Dermis microvascular lymphatic vessel endothelial cell (primary cell): ENCODE measurements at regions not wholly inside any gene's neighbourhood (a gene's known extent, or its start where the extent isn't known, plus 50 kb on each side); places are given as distances from the start of the nearest gene placed in this dataset.

Source experiments
- DNase-seq, 2 donors: peaks; one replicate each; pipeline versions ENCODE4 v3.0.0 to v3.0.0-alpha.2; 2010; ENCODE audit warnings: low read depth in 2 of 2

- DNase-seq, result peak in 1 of 2 donors; percentile 14
These were observed 184.7 kb upstream of the ARGLU1 start for GRCh38 chr13:106752584-106753170.

- no peak for DNase-seq
These were observed 180.8 kb upstream of the ARGLU1 start for GRCh38 chr13:106748785-106749184.

GRCh38 chr13:106744516-106744915 lies 176.6 kb upstream of the ARGLU1 start:
- DNase-seq, result no peak

GRCh38 chr13:106738186-106738678 lies 170.3 kb upstream of the ARGLU1 start:
- DNase-seq, result no peak

- no peak for DNase-seq
These were observed 169.0 kb upstream of the ARGLU1 start for GRCh38 chr13:106736941-106737340.

GRCh38 chr13:106734198-106734597 lies 166.3 kb upstream of the ARGLU1 start:
- DNase-seq, result no peak

- no peak for DNase-seq
These were observed 155.1 kb upstream of the ARGLU1 start for GRCh38 chr13:106723036-106723435.

- DNase-seq, result no peak
These were observed 154.7 kb upstream of the ARGLU1 start for GRCh38 chr13:106722620-106723019.

- DNase-seq, result no peak
These were observed 153.7 kb upstream of the ARGLU1 start for GRCh38 chr13:106721599-106721998.

- peak in 1 of 2 donors; percentile 15 for DNase-seq
These were observed 146.5 kb upstream of the ARGLU1 start for GRCh38 chr13:106714271-106714982.

GRCh38 chr13:106712381-106712780 lies 144.4 kb upstream of the ARGLU1 start:
- no peak for DNase-seq

- DNase-seq, result peak in 1 of 2 donors; percentile 75
These were observed 142.3 kb upstream of the ARGLU1 start for GRCh38 chr13:106710266-106710665.

GRCh38 chr13:106709522-106709921 lies 141.6 kb upstream of the ARGLU1 start:
- DNase-seq, result peak; percentile 15 to 67

GRCh38 chr13:106702505-106702904 lies 134.6 kb upstream of the ARGLU1 start:
- DNase-seq, result no peak

GRCh38 chr13:106701771-106702341 lies 133.9 kb upstream of the ARGLU1 start:
- DNase-seq, result peak; percentile 86 to 87

- no peak for DNase-seq
These were observed 132.5 kb upstream of the ARGLU1 start for GRCh38 chr13:106700439-106700838.

- DNase-seq, result no peak
These were observed 132.1 kb upstream of the ARGLU1 start for GRCh38 chr13:106700007-106700406.

- no peak for DNase-seq
These were observed 131.4 kb upstream of the ARGLU1 start for GRCh38 chr13:106699311-106699710.

- peak; percentile 26 to 36 for DNase-seq
These were observed 128.8 kb upstream of the ARGLU1 start for GRCh38 chr13:106696719-106697118.

GRCh38 chr13:106696140-106696539 lies 128.2 kb upstream of the ARGLU1 start:
- no peak for DNase-seq

GRCh38 chr13:106695139-106695538 lies 127.2 kb upstream of the ARGLU1 start:
- DNase-seq, result no peak

GRCh38 chr13:106691861-106692260 lies 123.9 kb upstream of the ARGLU1 start:
- DNase-seq, result no peak

GRCh38 chr13:106691341-106691740 lies 123.4 kb upstream of the ARGLU1 start:
- DNase-seq, result no peak
